Mesenchymal stem cell (in vitro differentiated cells and primary cell): ENCODE measurements at regions not wholly inside any gene's neighbourhood (a gene's known extent, or its start where the extent isn't known, plus 50 kb on each side); places are given as distances from the start of the nearest gene placed in this dataset.

Source experiments
- DNase-seq: peaks from one replicate; pipeline ENCODE4 v3.0.0-alpha.2; 2013
- H2AFZ ChIP-seq: one replicate; pipeline ENCODE4 v1.6.1; 2013; ENCODE audit warnings: low read depth, mild to moderate bottlenecking, control low read depth, inconsistent platforms, low read length, moderate library complexity
- H2AK5ac ChIP-seq: 2 replicates; pipeline ENCODE4 v1.6.1; 2013; ENCODE audit warnings: low read length, moderate library complexity, mild to moderate bottlenecking, inconsistent platforms; ENCODE audit not compliant: severe bottlenecking
- H2BK120ac ChIP-seq: one replicate; pipeline ENCODE4 v1.6.1; 2013; ENCODE audit warnings: low read depth, mild to moderate bottlenecking, inconsistent platforms, low read length, moderate library complexity
- H2BK12ac ChIP-seq, 2 experiments: one replicate each; pipeline ENCODE4 v1.6.1; 2013; ENCODE audit warnings: inconsistent platforms in 2 of 2, low read length in 2 of 2, mild to moderate bottlenecking in 2 of 2, moderate library complexity in 2 of 2, control low read depth in 1 of 2
- H2BK15ac ChIP-seq: one replicate; pipeline ENCODE4 v1.6.1; 2013; ENCODE audit warnings: mild to moderate bottlenecking, low read depth, inconsistent platforms; ENCODE audit not compliant: poor library complexity, severe bottlenecking
- H2BK5ac ChIP-seq: 2 replicates; pipeline ENCODE4 v1.6.1; 2013; ENCODE audit warnings: low read depth, mild to moderate bottlenecking, low read length, control low read depth, inconsistent platforms; ENCODE audit not compliant: poor library complexity, severe bottlenecking
- H3K14ac ChIP-seq, 2 experiments: one replicate each; pipeline ENCODE4 v1.6.1; 2013; ENCODE audit warnings: inconsistent platforms in 2 of 2, low read length in 2 of 2, control low read depth in 1 of 2, mild to moderate bottlenecking in 1 of 2, moderate library complexity in 1 of 2
- H3K18ac ChIP-seq, 2 experiments: one replicate each; pipeline ENCODE4 v1.6.1; 2013; ENCODE audit warnings: inconsistent platforms in 2 of 2, low read length in 2 of 2, control low read depth in 1 of 2, low read depth in 1 of 2, mild to moderate bottlenecking in 1 of 2
- H3K23ac ChIP-seq, 2 experiments: one replicate each; pipeline ENCODE4 v1.6.1; 2013; ENCODE audit warnings: inconsistent platforms in 2 of 2, low read length in 2 of 2, mild to moderate bottlenecking in 2 of 2, moderate library complexity in 2 of 2, control low read depth in 1 of 2
- H3K27ac ChIP-seq: 2 replicates; pipeline ENCODE4 v1.5.1; 2013; ENCODE audit warnings: mild to moderate bottlenecking, moderate library complexity, low read length, control low read depth, inconsistent platforms; ENCODE audit not compliant: poor library complexity, severe bottlenecking
- H3K27me3 ChIP-seq, 2 experiments: 2 replicates each; pipeline versions ENCODE4 v1.6.1 to v1.7.0; 2013; ENCODE audit warnings: low read length in 2 of 2, mild to moderate bottlenecking in 2 of 2, moderate library complexity in 2 of 2, control low read depth in 1 of 2, inconsistent platforms in 1 of 2; ENCODE audit not compliant: control insufficient read depth in 1 of 2, insufficient read depth in 1 of 2
- H3K36me3 ChIP-seq, 2 experiments: 2 replicates each; pipeline versions ENCODE4 v1.6.1 to v1.7.0; 2013; ENCODE audit warnings: low read length in 2 of 2, control low read depth in 1 of 2, inconsistent platforms in 1 of 2, low read depth in 1 of 2, mild to moderate bottlenecking in 1 of 2; ENCODE audit not compliant: insufficient read depth in 2 of 2, control insufficient read depth in 1 of 2
- H3K4ac ChIP-seq, 2 experiments: one replicate each; pipeline ENCODE4 v1.6.1; 2013; ENCODE audit warnings: inconsistent platforms in 2 of 2, low read length in 2 of 2, mild to moderate bottlenecking in 2 of 2, moderate library complexity in 2 of 2, control low read depth in 1 of 2, low read depth in 1 of 2
- H3K4me1 ChIP-seq: 2 replicates; pipeline ENCODE4 v1.6.1; 2013; ENCODE audit warnings: low read depth, low read length, control low read depth; ENCODE audit not compliant: control insufficient read depth, insufficient read depth
- H3K4me2 ChIP-seq: 2 replicates; pipeline ENCODE4 v1.6.1; 2013; ENCODE audit warnings: low read length, mild to moderate bottlenecking, inconsistent platforms; ENCODE audit not compliant: poor library complexity, severe bottlenecking
- H3K4me3 ChIP-seq, 2 experiments: 2 replicates each; pipeline versions ENCODE4 v1.5.1 to v1.7.0; 2013; ENCODE audit warnings: low read length in 2 of 2, mild to moderate bottlenecking in 2 of 2, control low read depth in 1 of 2, low read depth in 1 of 2; ENCODE audit not compliant: insufficient read depth in 1 of 2
- H3K79me1 ChIP-seq: replicated peaks from 2 replicates; pipeline ENCODE4 v1.6.1; 2013; ENCODE audit warnings: mild to moderate bottlenecking, control low read depth, low read length, inconsistent platforms; ENCODE audit not compliant: poor library complexity, severe bottlenecking
- H3K9ac ChIP-seq: 2 replicates; pipeline ENCODE4 v1.7.0; 2013; ENCODE audit warnings: mild to moderate bottlenecking, low read length, moderate library complexity
- H3K9me3 ChIP-seq: 2 replicates; pipeline ENCODE4 v1.7.0; 2013; ENCODE audit warnings: mild to moderate bottlenecking, low read length; ENCODE audit not compliant: control insufficient read depth
- H4K8ac ChIP-seq: one replicate; pipeline ENCODE4 v1.6.1; 2013; ENCODE audit warnings: inconsistent platforms, mild to moderate bottlenecking, low read length, moderate library complexity
- H4K91ac ChIP-seq: one replicate; pipeline ENCODE4 v1.6.1; 2013; ENCODE audit warnings: mild to moderate bottlenecking, low read length, inconsistent platforms
- WGBS: methylation state at CpG from one replicate; pipeline ENCODE4 v1.1.7; 2013; ENCODE audit warnings: mixed read lengths; 5-methylcytosine and 5-hydroxymethylcytosine counted together

DNA sequence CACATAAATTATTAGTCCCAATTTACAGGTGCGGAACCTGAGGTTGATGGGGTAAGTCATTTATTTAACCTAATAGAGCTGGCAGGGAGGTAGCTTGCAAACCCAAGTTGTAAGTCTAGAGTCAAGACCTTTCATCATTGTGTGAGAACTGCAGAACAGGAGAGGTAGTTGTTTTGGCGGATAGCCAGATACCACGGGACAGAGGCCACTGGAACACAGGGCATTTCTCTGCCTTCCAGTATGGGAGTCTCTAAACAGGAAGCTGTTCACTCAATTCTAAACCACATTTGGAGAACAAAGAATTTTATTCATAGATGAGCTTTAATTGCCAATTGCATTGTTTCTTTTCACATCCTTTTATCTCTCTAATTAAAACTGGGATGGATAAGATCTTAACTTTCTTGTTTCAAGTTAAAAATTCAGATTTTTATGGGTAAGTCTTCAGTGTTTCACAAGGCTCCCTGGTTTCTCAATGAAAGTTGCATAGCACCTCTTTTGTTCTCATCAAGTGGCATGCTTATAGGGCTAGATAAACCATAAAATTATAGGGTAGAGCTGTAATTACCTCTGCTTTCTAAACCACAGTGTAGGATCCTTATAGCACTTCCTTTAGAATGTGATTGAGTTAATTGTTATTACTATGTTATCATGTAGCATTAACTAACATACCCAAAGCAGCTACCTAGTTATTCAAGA lies 489.0 kb downstream of the GATA3 start:
- H3K4me2 ChIP-seq, result no peak overlapping the region
- H2BK12ac ChIP-seq, result no peak overlapping the region
- DNase-seq, result no peak
- no peak overlapping the region for H3K4ac ChIP-seq
- no peak overlapping the region for H3K9ac ChIP-seq
- no peaks in the 10 kb centered on the region for H3K79me1 ChIP-seq
- H3K23ac ChIP-seq, result no peak overlapping the region
- H2BK120ac ChIP-seq, result no peak overlapping the region
- no peak overlapping the region for H4K91ac ChIP-seq
- no peak overlapping the region for H2AK5ac ChIP-seq
- no peaks in the 10 kb centered on the region for H3K27me3 ChIP-seq
- no peak overlapping the region for H3K4me3 ChIP-seq
- H2BK15ac ChIP-seq, result no peak overlapping the region
- H2BK5ac ChIP-seq, result no peak overlapping the region
- no peak overlapping the region for H3K27ac ChIP-seq
- H3K36me3 ChIP-seq, result no peaks in the 10 kb centered on the region
- WGBS, result 90% methylated on average over 3 of the region's 3 CpGs
- H3K4me1 ChIP-seq, result no peaks in the 10 kb centered on the region
- no peak overlapping the region for H4K8ac ChIP-seq
- no peak overlapping the region for H3K18ac ChIP-seq
- H3K9me3 ChIP-seq, result peaks cover 13% of the 10 kb centered on the region
- no peak overlapping the region for H2AFZ ChIP-seq
- H3K14ac ChIP-seq, result no peak overlapping the region

- H3K9me3 ChIP-seq, result peaks cover 13% of the 10 kb centered on the region
- no peak overlapping the region for H3K4me3 ChIP-seq
- no peak overlapping the region for H3K9ac ChIP-seq
- H2AK5ac ChIP-seq, result no peak overlapping the region
- no peak overlapping the region for H2BK12ac ChIP-seq
- DNase-seq, result no peak
- H3K36me3 ChIP-seq, result no peaks in the 10 kb centered on the region
- H3K27me3 ChIP-seq, result no peaks in the 10 kb centered on the region
- H3K4me1 ChIP-seq, result no peaks in the 10 kb centered on the region
- no peak overlapping the region for H4K91ac ChIP-seq
- no peak overlapping the region for H3K14ac ChIP-seq
- no peak overlapping the region for H3K23ac ChIP-seq
- no peak overlapping the region for H3K4ac ChIP-seq
- H2BK15ac ChIP-seq, result no peak overlapping the region
- WGBS, result 92% methylated on average over 2 of the region's 2 CpGs
- no peak overlapping the region for H3K18ac ChIP-seq
- H2BK5ac ChIP-seq, result no peak overlapping the region
- no peak overlapping the region for H3K4me2 ChIP-seq
- no peaks in the 10 kb centered on the region for H3K79me1 ChIP-seq
- H3K27ac ChIP-seq, result no peak overlapping the region
- H4K8ac ChIP-seq, result no peak overlapping the region
- no peak overlapping the region for H2AFZ ChIP-seq
- H2BK120ac ChIP-seq, result no peak overlapping the region
Measured at GRCh38 chr10:8544057-8544380, 489.5 kb downstream of the GATA3 start.

DNA sequence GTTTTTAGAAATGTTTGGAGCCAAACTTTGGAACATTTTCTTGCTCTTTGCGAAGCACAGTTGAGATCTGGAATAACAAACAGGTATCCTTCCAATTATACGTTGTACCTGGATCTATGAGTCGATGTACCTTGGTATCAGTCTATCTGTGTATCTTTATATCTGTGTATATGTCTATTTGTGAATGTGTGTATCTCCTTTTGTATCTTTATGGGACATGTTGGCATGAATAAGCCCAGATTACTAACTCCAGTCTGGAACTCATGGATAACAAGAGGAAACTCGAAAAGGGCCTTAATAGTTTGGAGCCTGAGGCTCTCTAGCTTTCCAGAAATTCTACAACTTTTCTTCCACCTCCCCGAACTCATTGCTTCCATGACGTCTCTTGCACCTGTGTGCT lies 490.0 kb downstream of the GATA3 start:
- no peak overlapping the region for H3K18ac ChIP-seq
- H3K14ac ChIP-seq, result no peak overlapping the region
- H3K4me1 ChIP-seq, result no peaks in the 10 kb centered on the region
- no peak overlapping the region for H4K8ac ChIP-seq
- DNase-seq, result no peak
- no peaks in the 10 kb centered on the region for H3K79me1 ChIP-seq
- WGBS, result 89% methylated on average over 6 of the region's 6 CpGs
- no peak overlapping the region for H3K27ac ChIP-seq
- no peak overlapping the region for H4K91ac ChIP-seq
- H2AFZ ChIP-seq, result no peak overlapping the region
- peaks cover 13% of the 10 kb centered on the region for H3K9me3 ChIP-seq
- H2BK12ac ChIP-seq, result no peak overlapping the region
- no peaks in the 10 kb centered on the region for H3K36me3 ChIP-seq
- no peak overlapping the region for H2BK120ac ChIP-seq
- H3K4ac ChIP-seq, result no peak overlapping the region
- H2BK15ac ChIP-seq, result no peak overlapping the region
- H3K27me3 ChIP-seq, result no peaks in the 10 kb centered on the region
- no peak overlapping the region for H3K4me3 ChIP-seq
- H3K23ac ChIP-seq, result no peak overlapping the region
- H3K9ac ChIP-seq, result no peak overlapping the region
- H2BK5ac ChIP-seq, result no peak overlapping the region
- no peak overlapping the region for H3K4me2 ChIP-seq
- no peak overlapping the region for H2AK5ac ChIP-seq

DNA sequence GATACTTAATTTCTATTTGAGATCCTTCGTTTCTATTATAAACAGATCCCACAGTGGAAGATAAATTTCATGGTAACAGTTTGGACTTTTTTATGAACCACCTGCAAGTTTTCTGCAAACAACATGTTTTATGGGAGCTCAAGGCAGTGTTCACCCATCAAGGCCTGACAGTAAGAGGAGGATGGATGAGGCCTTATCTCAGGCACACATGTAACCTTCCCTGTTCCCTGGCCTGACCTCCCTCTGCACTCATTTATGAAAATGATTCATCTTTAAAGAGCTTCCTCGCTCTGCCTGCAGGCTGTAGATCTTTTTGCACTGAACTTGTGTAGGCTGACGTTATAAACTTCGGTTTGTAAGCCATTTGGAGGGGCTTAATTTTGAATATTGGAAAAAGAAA lies 500.1 kb downstream of the GATA3 start:
- Histone ChIP-seq H3K14ac (no peak overlapping the region), H3K4ac (no peak overlapping the region), H3K9me3 (peaks cover 3% of the 10 kb centered on the region), H3K27ac (no peak overlapping the region), H3K36me3 (no peaks in the 10 kb centered on the region), H3K18ac (no peak overlapping the region), H3K23ac (no peak overlapping the region), H2BK120ac (no peak overlapping the region), H4K91ac (no peak overlapping the region), H3K27me3 (no peaks in the 10 kb centered on the region), H2BK5ac (no peak overlapping the region), H2BK15ac (no peak overlapping the region), H3K79me1 (no peaks in the 10 kb centered on the region), H2AFZ (no peak overlapping the region), H3K9ac (no peak overlapping the region), H3K4me2 (no peak overlapping the region), H3K4me3 (no peak overlapping the region), H2BK12ac (no peak overlapping the region), H2AK5ac (no peak overlapping the region), H4K8ac (no peak overlapping the region), H3K4me1 (no peaks in the 10 kb centered on the region)
- no peak for DNase-seq
- WGBS, result 61% methylated on average over 3 of the region's 4 CpGs
